SK-N-SH treated with all-trans-retinoic acid at 6 μM for 48 hours (cell line): ENCODE measurements at regions not wholly inside any gene's neighbourhood (a gene's known extent, or its start where the extent isn't known, plus 50 kb on each side); places are given as distances from the start of the nearest gene placed in this dataset.

ENCODE experiments used
- ATAC-seq: fragments of 200-7000 bp; cut with Tn5 transposase; 3 replicates; pipeline ENCODE4 v1.9.1; 2020; ENCODE audit warnings: mild to moderate bottlenecking, moderate library complexity
- ARNTL ChIP-seq: fragments of 450-650 bp; formaldehyde crosslinking; IDR thresholded peaks from 2 replicates; pipeline ENCODE4 v1.5.0; 2020; ENCODE audit warnings: low read depth, mild to moderate bottlenecking, moderate library complexity, borderline replicate concordance
- BACH2 ChIP-seq: fragments of 250-450 bp; sonication (Bioruptor Pico); IDR thresholded peaks from 2 replicates; pipeline ENCODE4 v1.9.0; 2021; ENCODE audit warnings: mild to moderate bottlenecking, borderline replicate concordance
- CREB5 ChIP-seq: fragments of 250-450 bp; sonication (Bioruptor Pico); IDR thresholded peaks from 2 replicates; pipeline ENCODE4 v1.5.1; 2020; ENCODE audit warnings: low read depth, mild to moderate bottlenecking, moderate library complexity
- CSDC2 ChIP-seq: fragments of 250-450 bp; sonication (Bioruptor Pico); IDR thresholded peaks from 2 replicates; pipeline ENCODE4 v1.5.0; 2020; ENCODE audit warnings: mild to moderate bottlenecking, moderate library complexity
- CSRNP3 ChIP-seq: fragments of 250-450 bp; sonication (Bioruptor Pico); IDR thresholded peaks from 2 replicates; pipeline ENCODE4 v1.5.1; 2021; ENCODE audit warnings: mild to moderate bottlenecking, moderate library complexity
- ESRRG ChIP-seq: fragments of 250-450 bp; sonication (Bioruptor Pico); IDR thresholded peaks from 2 replicates; pipeline ENCODE4 v1.6.1; 2021; ENCODE audit warnings: mild to moderate bottlenecking
- GLIS3 ChIP-seq: fragments of 250-450 bp; sonication (Bioruptor Pico); IDR thresholded peaks from 2 replicates; pipeline ENCODE4 v1.5.0; 2020; ENCODE audit warnings: mild to moderate bottlenecking, moderate library complexity
- ISL1 ChIP-seq: fragments of 250-450 bp; sonication (Bioruptor Pico); IDR thresholded peaks from 2 replicates; pipeline ENCODE4 v2.1.2; 2022; ENCODE audit warnings: mild to moderate bottlenecking, moderate library complexity
- OSR1 ChIP-seq: fragments of 250-450 bp; sonication (Bioruptor Pico); IDR thresholded peaks from 2 replicates; pipeline ENCODE4 v1.8.0; 2022; ENCODE audit warnings: moderate library complexity, mild to moderate bottlenecking, inconsistent platforms
- POU6F1 ChIP-seq: fragments of 250-450 bp; sonication (Bioruptor Pico); IDR thresholded peaks from 2 replicates; pipeline ENCODE4 v1.8.0; 2021; ENCODE audit warnings: low read depth, mild to moderate bottlenecking, moderate library complexity, borderline replicate concordance
- RARB ChIP-seq: fragments of 250-450 bp; sonication (Bioruptor Pico); IDR thresholded peaks from 2 replicates; pipeline ENCODE4 v1.8.0; 2021; ENCODE audit warnings: mild to moderate bottlenecking, moderate library complexity
- SNAI2 ChIP-seq: fragments of 250-450 bp; sonication (Bioruptor Pico); IDR thresholded peaks from 2 replicates; pipeline ENCODE4 v1.5.0; 2020; ENCODE audit warnings: mild to moderate bottlenecking, moderate library complexity
- TCF4 ChIP-seq: fragments of 250-450 bp; sonication (Bioruptor Pico); IDR thresholded peaks from 2 replicates; pipeline ENCODE4 v1.8.0; 2021; ENCODE audit warnings: mild to moderate bottlenecking, moderate library complexity, borderline replicate concordance
- TSHZ2 ChIP-seq: fragments of 250-450 bp; sonication (Bioruptor Pico); IDR thresholded peaks from 2 replicates; pipeline ENCODE4 v1.5.0; 2020; ENCODE audit warnings: mild to moderate bottlenecking, moderate library complexity
- ZC3H10 ChIP-seq: fragments of 250-450 bp; sonication (Bioruptor Pico); IDR thresholded peaks from 2 replicates; pipeline ENCODE4 v1.5.1; 2021; ENCODE audit warnings: mild to moderate bottlenecking, moderate library complexity
- ZFP3 ChIP-seq: fragments of 250-450 bp; sonication (Bioruptor Pico); IDR thresholded peaks from 2 replicates; pipeline ENCODE4 v1.5.0; 2020; ENCODE audit warnings: mild to moderate bottlenecking, moderate library complexity
- ZNF8 ChIP-seq: fragments of 450-650 bp; formaldehyde crosslinking; IDR thresholded peaks from 2 replicates; pipeline ENCODE4 v1.5.0; 2020; ENCODE audit warnings: mild to moderate bottlenecking, moderate library complexity

- ATAC-seq: no peak
- TF ChIP-seq TCF4 (no peak), CSDC2 (no peak), ZC3H10 (CRISPR knock-in tag) (no peak), OSR1 (no peak), CSRNP3 (CRISPR knock-in tag) (no peak), SNAI2 (CRISPR knock-in tag) (no peak), CREB5 (CRISPR knock-in tag) (no peak), ZFP3 (no peak), POU6F1 (CRISPR knock-in tag) (no peak), ZNF8 (CRISPR knock-in tag) (no peak)
- TF ChIP-seq, all 23 proteins: peak for 0
Observed at GRCh38 chr9:108469654-108470053, 386.1 kb downstream of the ACTL7B start.

GRCh38 chr9:108468364-108468763, 387.4 kb downstream of the ACTL7B start:
- TF ChIP-seq ARNTL (CRISPR knock-in tag) (no peak), CSRNP3 (CRISPR knock-in tag) (no peak), SNAI2 (CRISPR knock-in tag) (no peak), ZC3H10 (CRISPR knock-in tag) (no peak), POU6F1 (CRISPR knock-in tag) (no peak), CSDC2 (no peak), ISL1 (CRISPR knock-in tag) (no peak), OSR1 (no peak)
- peak; percentile 85 for ATAC-seq

- ATAC-seq: peak; percentile 51
- TF ChIP-seq ZC3H10 (CRISPR knock-in tag) (no peak), ESRRG (CRISPR knock-in tag) (no peak), BACH2 (no peak), ISL1 (CRISPR knock-in tag) (no peak), TSHZ2 (CRISPR knock-in tag) (no peak), CSDC2 (no peak), RARB (CRISPR knock-in tag) (no peak)
Observed at GRCh38 chr9:108467653-108468324, 388.0 kb downstream of the ACTL7B start.

- no peak for ATAC-seq
- no peak for TF ChIP-seq TSHZ2 (CRISPR knock-in tag)
- TF ChIP-seq CSDC2: no peak
- no peak for TF ChIP-seq SNAI2 (CRISPR knock-in tag)
- no peak for TF ChIP-seq ARNTL (CRISPR knock-in tag)
- TF ChIP-seq OSR1: no peak
- no peak for TF ChIP-seq GLIS3 (CRISPR knock-in tag)
- TF ChIP-seq ZFP3: no peak
- no peak for TF ChIP-seq ISL1 (CRISPR knock-in tag)
- no peak for TF ChIP-seq CREB5 (CRISPR knock-in tag)
- TF ChIP-seq ZNF8 (CRISPR knock-in tag): no peak
- no peak for TF ChIP-seq BACH2
Observed at GRCh38 chr9:108467161-108467560, 388.6 kb downstream of the ACTL7B start.
